ENCODE measurements at regions not wholly inside any gene's neighbourhood (a gene's known extent, or its start where the extent isn't known, plus 50 kb on each side); places are given as distances from the start of the nearest gene placed in this dataset.

GRCh38 chr4:10984815-10985214 is 300.2 kb upstream of the CLNK start:
- TF ChIP-seq TEAD4 (CRISPR knock-in tag; IDR thresholded peaks at IDR 0.05) (no peak), TP53 (CRISPR knock-in tag; IDR thresholded peaks at IDR 0.05) (no peak), AR (CRISPR knock-in tag; IDR thresholded peaks at IDR 0.05) (no peak), IRF2 (CRISPR knock-in tag; IDR thresholded peaks at IDR 0.05; ENCODE audit: borderline replicate concordance, low read depth) (no peak), ATF2 (CRISPR knock-in tag; IDR thresholded peaks at IDR 0.05; ENCODE audit: borderline replicate concordance, low read depth) (no peak), MAX (CRISPR knock-in tag; IDR thresholded peaks at IDR 0.05) (no peak), CTCF (IDR thresholded peaks at IDR 0.05) (no peak), ESRRA (CRISPR knock-in tag; IDR thresholded peaks at IDR 0.05; ENCODE audit: borderline replicate concordance) (no peak), ZNF232 (CRISPR knock-in tag; IDR thresholded peaks at IDR 0.05) (no peak), FOXP4 (CRISPR knock-in tag; IDR thresholded peaks at IDR 0.05) (no peak)
